Keratinocyte (primary cell): ENCODE measurements at regions not wholly inside any gene's neighbourhood (a gene's known extent, or its start where the extent isn't known, plus 50 kb on each side); places are given as distances from the start of the nearest gene placed in this dataset.

Experiments
- DNase-seq: peaks from one replicate; pipeline ENCODE4 v3.0.0-alpha.2; 2011; ENCODE audit warnings: low read depth, missing footprints, low spot score
- FAIRE-seq: peaks from 2 replicates; lab custom pipeline; 2011; peaks lifted over from hg19 to GRCh38; lab: Jason Lieb, UNC
- H2AFZ ChIP-seq: 2 replicates; pipeline ENCODE4 v1.6.0; 2012; ENCODE audit warnings: low read length, control low read depth, inconsistent platforms; ENCODE audit not compliant: control insufficient read depth
- H3K27ac ChIP-seq: 2 replicates; pipeline ENCODE4 v1.5.1; 2011; ENCODE audit warnings: low read length; ENCODE audit not compliant: control insufficient read depth, insufficient read depth
- H3K27me3 ChIP-seq: 3 replicates; pipeline ENCODE4 v1.6.0; 2011; ENCODE audit warnings: low read length; ENCODE audit not compliant: control insufficient read depth, insufficient read depth; ENCODE audit errors: extremely low read depth
- H3K36me3 ChIP-seq, 2 experiments: 2 replicates in 1 of 2; 3 replicates in 1 of 2; pipeline ENCODE4 v1.5.1; 2011; ENCODE audit warnings: low read length in 2 of 2, mild to moderate bottlenecking in 1 of 2; ENCODE audit not compliant: control insufficient read depth in 2 of 2, insufficient read depth in 2 of 2; ENCODE audit errors: extremely low read depth in 1 of 2
- H3K4me1 ChIP-seq: 3 replicates; pipeline ENCODE4 v1.5.1; 2011; ENCODE audit warnings: low read length; ENCODE audit not compliant: control insufficient read depth, insufficient read depth; ENCODE audit errors: extremely low read depth
- H3K4me2 ChIP-seq: 3 replicates; pipeline ENCODE4 v1.6.0; 2011; ENCODE audit warnings: low read depth, low read length; ENCODE audit not compliant: control insufficient read depth, insufficient read depth; ENCODE audit errors: extremely low read depth
- H3K4me3 ChIP-seq, 3 experiments: fragments of 200-600 bp in 1 of 3; sonication (generic) in 1 of 3; 2 replicates in 2 of 3; 3 replicates in 1 of 3; pipeline ENCODE4 v1.5.1; 2011 to 2016; ENCODE audit warnings: low read length in 3 of 3, mild to moderate bottlenecking in 3 of 3, control low read depth in 2 of 3, inconsistent platforms in 1 of 3, low read depth in 1 of 3, mixed read lengths in 1 of 3, mixed run types in 1 of 3, moderate library complexity in 1 of 3; ENCODE audit not compliant: control insufficient read depth in 2 of 3, insufficient read depth in 2 of 3; ENCODE audit errors: extremely low read depth in 1 of 3
- H3K79me2 ChIP-seq: 2 replicates; pipeline ENCODE4 v1.6.0; 2012; ENCODE audit warnings: low read length; ENCODE audit not compliant: control insufficient read depth, insufficient read depth
- H3K9ac ChIP-seq: 3 replicates; pipeline ENCODE4 v1.6.0; 2011; ENCODE audit warnings: low read length; ENCODE audit not compliant: control insufficient read depth, insufficient read depth; ENCODE audit errors: extremely low read depth
- H3K9me1 ChIP-seq: 3 replicates; pipeline ENCODE4 v1.6.0; 2011; ENCODE audit warnings: low read length; ENCODE audit not compliant: control insufficient read depth, insufficient read depth; ENCODE audit errors: extremely low read depth
- H3K9me3 ChIP-seq: 2 replicates; pipeline ENCODE4 v1.5.1; 2012; ENCODE audit warnings: low read depth, low read length; ENCODE audit not compliant: control insufficient read depth
- H4K20me1 ChIP-seq: 3 replicates; pipeline ENCODE4 v1.6.0; 2011; ENCODE audit warnings: low read length; ENCODE audit not compliant: control insufficient read depth, insufficient read depth; ENCODE audit errors: extremely low read depth
- EZH2 ChIP-seq: IDR thresholded peaks from one replicate; pipeline ENCODE4 v1.6.1; 2012; ENCODE audit warnings: inconsistent platforms, mild to moderate bottlenecking, low read length, moderate library complexity
- dilution Hi-C: fragments of 300-500 bp; cut with MboI; formaldehyde crosslinking; loops from one replicate; pipeline ENCODE4 v1.7.0; 2020; ENCODE audit warnings: low sequenced_read_pairs; ENCODE audit not compliant: extremely low pct_ligation_motif_present
- TF ChIP-seq, protein P1 (sequence below), 3 experiments: IDR thresholded peaks in 1 of 3; conservative IDR thresholded peaks in 1 of 3; optimal IDR thresholded peaks in 1 of 3; 2 replicates in 2 of 3; 3 replicates in 1 of 3; pipeline versions ENCODE3 to v1.5.1; 2011; ENCODE audit warnings: low read length in 3 of 3, mild to moderate bottlenecking in 3 of 3, moderate library complexity in 2 of 3, control low read depth in 1 of 3, inconsistent platforms in 1 of 3; ENCODE audit not compliant: insufficient read depth in 2 of 3; ENCODE audit errors: extremely low read depth in 1 of 3

DNA sequence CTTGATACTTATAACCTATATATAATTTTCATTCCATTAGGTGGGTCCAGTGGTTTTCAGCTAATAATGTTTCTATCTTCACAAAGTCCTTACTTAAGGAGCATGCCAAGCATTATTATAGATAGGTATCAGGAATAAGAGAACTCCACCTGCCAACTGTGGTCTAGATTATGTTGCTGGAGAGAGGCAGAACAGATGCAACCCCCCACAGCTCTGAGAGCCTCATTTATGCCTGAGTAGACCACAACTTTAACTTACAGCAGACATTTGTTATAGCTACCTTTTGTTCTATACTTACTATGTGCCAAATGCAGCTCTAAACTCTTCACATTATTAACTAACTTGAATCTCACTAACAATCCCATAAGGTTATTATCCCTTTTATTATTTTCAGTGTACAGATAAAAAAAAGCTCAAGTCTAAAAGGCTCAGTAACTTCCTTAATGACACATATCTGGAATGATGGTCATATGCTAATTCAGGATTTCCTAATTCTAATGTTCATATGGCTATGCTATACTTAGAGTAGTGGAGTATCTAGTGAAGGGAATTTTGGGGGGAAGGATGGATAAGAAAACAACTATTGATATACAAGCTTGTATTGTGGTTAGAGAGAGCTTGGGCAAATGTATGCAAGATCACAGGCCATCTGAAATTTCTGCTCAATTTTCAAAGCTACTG lies 119.1 kb upstream of the RND3 start:
- no peaks in the 10 kb centered on the region for H3K27me3 ChIP-seq
- FAIRE-seq, result no peak
- dilution Hi-C loops, result no loop called here
- TF ChIP-seq EZH2, result no peak
- TF ChIP-seq, protein P1, sequence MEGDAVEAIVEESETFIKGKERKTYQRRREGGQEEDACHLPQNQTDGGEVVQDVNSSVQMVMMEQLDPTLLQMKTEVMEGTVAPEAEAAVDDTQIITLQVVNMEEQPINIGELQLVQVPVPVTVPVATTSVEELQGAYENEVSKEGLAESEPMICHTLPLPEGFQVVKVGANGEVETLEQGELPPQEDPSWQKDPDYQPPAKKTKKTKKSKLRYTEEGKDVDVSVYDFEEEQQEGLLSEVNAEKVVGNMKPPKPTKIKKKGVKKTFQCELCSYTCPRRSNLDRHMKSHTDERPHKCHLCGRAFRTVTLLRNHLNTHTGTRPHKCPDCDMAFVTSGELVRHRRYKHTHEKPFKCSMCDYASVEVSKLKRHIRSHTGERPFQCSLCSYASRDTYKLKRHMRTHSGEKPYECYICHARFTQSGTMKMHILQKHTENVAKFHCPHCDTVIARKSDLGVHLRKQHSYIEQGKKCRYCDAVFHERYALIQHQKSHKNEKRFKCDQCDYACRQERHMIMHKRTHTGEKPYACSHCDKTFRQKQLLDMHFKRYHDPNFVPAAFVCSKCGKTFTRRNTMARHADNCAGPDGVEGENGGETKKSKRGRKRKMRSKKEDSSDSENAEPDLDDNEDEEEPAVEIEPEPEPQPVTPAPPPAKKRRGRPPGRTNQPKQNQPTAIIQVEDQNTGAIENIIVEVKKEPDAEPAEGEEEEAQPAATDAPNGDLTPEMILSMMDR (optimal IDR thresholded peaks at IDR 0.05 in 1 of 3, IDR thresholded peaks at IDR 0.05 in 1 of 3, conservative IDR thresholded peaks at IDR 0.05 in 1 of 3; ENCODE audit: extremely low read depth in 1 of 3, insufficient read depth in 2 of 3, low read length in 3 of 3), result no peak
- no peaks in the 10 kb centered on the region for H3K36me3 ChIP-seq
- H3K4me3 ChIP-seq, result no peak overlapping the region
- H4K20me1 ChIP-seq, result no peaks in the 10 kb centered on the region
- no peaks in the 10 kb centered on the region for H3K9me3 ChIP-seq
- peaks cover 4% of the 10 kb centered on the region for H3K4me1 ChIP-seq
- H3K79me2 ChIP-seq, result no peaks in the 10 kb centered on the region
- no peaks in the 10 kb centered on the region for H3K9me1 ChIP-seq
- no peak overlapping the region for H2AFZ ChIP-seq
- no peak overlapping the region for H3K4me2 ChIP-seq
- no peak for DNase-seq
- H3K9ac ChIP-seq, result no peak overlapping the region
- H3K27ac ChIP-seq, result no peak overlapping the region

DNA sequence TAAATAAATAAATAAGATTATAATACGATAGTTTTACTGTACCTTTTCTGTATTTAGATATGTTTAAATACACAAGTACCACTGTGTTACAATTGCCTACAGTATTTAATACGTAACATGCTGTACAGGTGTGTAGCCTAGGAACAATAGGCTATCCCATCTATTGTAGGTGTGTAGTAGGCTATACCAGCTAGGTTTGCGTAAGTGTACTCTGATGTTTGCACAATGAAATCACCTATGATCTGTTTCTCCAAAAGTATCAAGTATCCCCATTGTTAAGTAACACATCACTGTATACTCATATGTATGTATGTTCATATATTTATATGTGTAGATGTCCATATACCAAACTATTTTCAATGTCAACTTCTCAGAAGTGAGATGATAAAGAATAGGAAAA lies 118.2 kb upstream of the RND3 start:
- Histone ChIP-seq H3K79me2 (no peaks in the 10 kb centered on the region), H3K4me3 (no peak overlapping the region), H3K4me2 (no peak overlapping the region), H3K27me3 (no peaks in the 10 kb centered on the region), H4K20me1 (no peaks in the 10 kb centered on the region), H3K9ac (no peak overlapping the region), H3K27ac (no peak overlapping the region), H2AFZ (no peak overlapping the region), H3K9me1 (no peaks in the 10 kb centered on the region), H3K9me3 (no peaks in the 10 kb centered on the region), H3K4me1 (peaks cover 5% of the 10 kb centered on the region), H3K36me3 (no peaks in the 10 kb centered on the region)
- dilution Hi-C loops, result no loop called here
- no peak for TF ChIP-seq EZH2
- TF ChIP-seq, protein P1 (optimal IDR thresholded peaks at IDR 0.05 in 1 of 3, IDR thresholded peaks at IDR 0.05 in 1 of 3, conservative IDR thresholded peaks at IDR 0.05 in 1 of 3; ENCODE audit: extremely low read depth in 1 of 3, insufficient read depth in 2 of 3, low read length in 3 of 3), result no peak
- DNase-seq (no peak), FAIRE-seq (no peak)
